ENCODE measurements at regions not wholly inside any gene's neighbourhood (a gene's known extent, or its start where the extent isn't known, plus 50 kb on each side); places are given as distances from the start of the nearest gene placed in this dataset.

- TF ChIP-seq POLR2A (IDR thresholded peaks at IDR 0.05), result no peak
- no peak for TF ChIP-seq CTCF (IDR thresholded peaks at IDR 0.05)
Observed at GRCh38 chr12:58217130-58217529, 275.8 kb downstream of the ATP23 start.

Data from esophagus squamous epithelium (tissue), 4 donors.